AG04450 (cell line): ENCODE measurements at regions not wholly inside any gene's neighbourhood (a gene's known extent, or its start where the extent isn't known, plus 50 kb on each side); places are given as distances from the start of the nearest gene placed in this dataset.

Source experiments
- CTCF ChIA-PET: fragments of 300-600, 350-600 bp; formaldehyde crosslinking; extraction: SDS; loops from one replicate; lab custom pipeline; 2022; ENCODE audit warnings: antibody characterized with exemption, inconsistent platforms; lab: Charles Lee
- POLR2A ChIA-PET: fragments of 350-600 bp; formaldehyde crosslinking; extraction: SDS; loops from one replicate; lab custom pipeline; 2021; ENCODE audit warnings: antibody characterized with exemption, inconsistent platforms; lab: Yijun Ruan, JAX
- DNase-seq: peaks from one replicate; pipeline ENCODE4 v3.0.0-alpha.2; 2011; ENCODE audit warnings: low read depth, low spot score
- H3K27ac ChIP-seq: one replicate; pipeline ENCODE4 v1.5.1; 2012; ENCODE audit warnings: low read depth, low read length, control low read depth
- H3K27me3 ChIP-seq: one replicate; pipeline ENCODE4 v1.6.0; 2012; ENCODE audit warnings: low read length; ENCODE audit not compliant: control insufficient read depth, insufficient read depth
- H3K4me3 ChIP-seq: 2 replicates; pipeline ENCODE4 v1.5.1; 2011; ENCODE audit warnings: mild to moderate bottlenecking, low read depth, low read length, control low read depth
- H3K9me3 ChIP-seq: 2 replicates; pipeline ENCODE4 v1.5.1; 2012; ENCODE audit warnings: low read length; ENCODE audit not compliant: control insufficient read depth, insufficient read depth
- TF ChIP-seq, protein P1 (sequence below): IDR thresholded peaks from 2 replicates; pipeline ENCODE4 v1.5.1; 2011; ENCODE audit warnings: low read depth, low read length, control low read depth, inconsistent platforms

GRCh38 chr5:152221721-152222629, 183.1 kb downstream of the NMUR2 start:
- Histone ChIP-seq H3K27ac (no peak overlapping the region), H3K9me3 (peaks cover 2% of the 10 kb centered on the region; the same call in 1 of the 2 replicates), H3K27me3 (no peaks in the 10 kb centered on the region), H3K4me3 (no peak overlapping the region)
- ChIA-PET POLR2A (no interaction called here), CTCF (no interaction called here)
- TF ChIP-seq, protein P1, sequence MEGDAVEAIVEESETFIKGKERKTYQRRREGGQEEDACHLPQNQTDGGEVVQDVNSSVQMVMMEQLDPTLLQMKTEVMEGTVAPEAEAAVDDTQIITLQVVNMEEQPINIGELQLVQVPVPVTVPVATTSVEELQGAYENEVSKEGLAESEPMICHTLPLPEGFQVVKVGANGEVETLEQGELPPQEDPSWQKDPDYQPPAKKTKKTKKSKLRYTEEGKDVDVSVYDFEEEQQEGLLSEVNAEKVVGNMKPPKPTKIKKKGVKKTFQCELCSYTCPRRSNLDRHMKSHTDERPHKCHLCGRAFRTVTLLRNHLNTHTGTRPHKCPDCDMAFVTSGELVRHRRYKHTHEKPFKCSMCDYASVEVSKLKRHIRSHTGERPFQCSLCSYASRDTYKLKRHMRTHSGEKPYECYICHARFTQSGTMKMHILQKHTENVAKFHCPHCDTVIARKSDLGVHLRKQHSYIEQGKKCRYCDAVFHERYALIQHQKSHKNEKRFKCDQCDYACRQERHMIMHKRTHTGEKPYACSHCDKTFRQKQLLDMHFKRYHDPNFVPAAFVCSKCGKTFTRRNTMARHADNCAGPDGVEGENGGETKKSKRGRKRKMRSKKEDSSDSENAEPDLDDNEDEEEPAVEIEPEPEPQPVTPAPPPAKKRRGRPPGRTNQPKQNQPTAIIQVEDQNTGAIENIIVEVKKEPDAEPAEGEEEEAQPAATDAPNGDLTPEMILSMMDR, result no peak
- DNase-seq, result no peak

DNA sequence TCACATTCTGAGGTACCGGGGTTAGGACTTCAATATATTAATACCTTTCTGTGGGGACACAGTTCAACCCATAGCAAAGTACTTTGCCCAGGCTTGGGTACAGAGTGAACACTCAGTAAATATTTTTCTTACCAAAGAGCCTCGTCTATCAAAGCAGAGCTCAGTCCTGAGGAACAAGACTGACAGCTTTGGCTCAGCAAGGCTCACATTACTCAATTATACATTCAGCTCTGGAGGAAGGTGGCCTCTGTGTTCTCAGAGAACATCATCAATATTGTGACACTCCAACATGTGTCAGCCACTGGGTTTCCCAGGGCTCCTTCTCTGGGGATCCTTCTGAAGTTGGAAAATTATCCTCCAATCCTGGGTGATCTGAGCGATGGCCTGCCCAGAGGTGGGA, 186.4 kb downstream of the NMUR2 start:
- Histone ChIP-seq H3K9me3 (peaks cover 2% of the 10 kb centered on the region; the same call in 1 of the 2 replicates), H3K4me3 (no peak overlapping the region), H3K27ac (no peak overlapping the region), H3K27me3 (no peaks in the 10 kb centered on the region)
- ChIA-PET POLR2A (no interaction called here), CTCF (no interaction called here)
- DNase-seq, result no peak
- TF ChIP-seq, protein P1, result no peak

DNA sequence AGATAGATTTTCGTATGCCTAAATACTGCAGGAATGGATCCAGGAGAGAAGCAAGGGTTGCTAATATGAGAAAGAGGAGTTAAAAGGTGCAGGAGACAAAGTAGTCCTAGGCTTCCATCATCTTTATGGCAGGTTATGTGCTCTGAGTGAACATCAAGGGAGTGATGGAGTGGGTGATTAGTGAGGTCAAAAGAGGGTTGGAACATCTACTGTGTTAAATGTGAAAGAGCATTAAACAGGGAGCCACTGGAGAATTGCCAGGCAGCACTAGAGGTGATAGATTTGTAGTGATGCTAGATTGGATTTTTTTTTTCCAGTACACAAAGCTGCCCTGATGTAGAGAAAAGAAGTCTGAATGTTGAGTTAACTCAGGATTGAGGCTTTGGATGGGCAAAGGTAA, 199.3 kb downstream of the NMUR2 start:
- H3K27me3 ChIP-seq, result no peaks in the 10 kb centered on the region
- no peak overlapping the region for H3K27ac ChIP-seq
- no peak overlapping the region for H3K4me3 ChIP-seq
- ChIA-PET POLR2A (no interaction called here), CTCF (no interaction called here)
- TF ChIP-seq, protein P1, result no peak
- H3K9me3 ChIP-seq, result no peaks in the 10 kb centered on the region
- DNase-seq, result no peak

DNA sequence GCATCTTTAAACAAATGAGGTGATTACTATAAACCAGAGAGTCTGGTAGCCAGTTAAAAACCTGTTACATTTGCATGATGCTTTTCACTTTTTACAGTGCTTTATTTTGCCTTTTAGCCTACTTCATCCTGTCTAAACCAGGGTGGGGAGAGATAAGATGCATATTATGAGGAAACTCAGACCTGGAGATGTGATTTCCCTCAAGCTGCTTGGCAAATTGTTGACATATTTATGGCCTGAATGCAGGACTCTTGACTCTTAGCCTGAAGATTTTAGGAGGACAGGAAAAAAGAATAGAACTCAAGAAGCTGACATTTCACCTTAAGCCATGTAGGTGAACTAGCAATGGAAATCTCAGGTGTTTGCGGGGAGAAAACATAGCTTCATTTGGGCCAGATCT, 202.8 kb downstream of the NMUR2 start:
- POLR2A ChIA-PET, result no interaction called here
- DNase-seq, result no peak
- H3K27me3 ChIP-seq, result no peaks in the 10 kb centered on the region
- no peaks in the 10 kb centered on the region for H3K9me3 ChIP-seq
- no peak overlapping the region for H3K27ac ChIP-seq
- H3K4me3 ChIP-seq, result no peak overlapping the region
- TF ChIP-seq, protein P1, result no peak
- CTCF ChIA-PET, result no interaction called here

GRCh38 chr5:152193391-152194107, 211.5 kb downstream of the NMUR2 start:
- POLR2A ChIA-PET, result no interaction called here
- no peak for DNase-seq
- H3K27ac ChIP-seq, result no peak overlapping the region
- no peak overlapping the region for H3K4me3 ChIP-seq
- CTCF ChIA-PET, result no interaction called here
- TF ChIP-seq, protein P1, result no peak
- no peaks in the 10 kb centered on the region for H3K27me3 ChIP-seq
- H3K9me3 ChIP-seq, result no peaks in the 10 kb centered on the region
